ENCODE measurements at regions not wholly inside any gene's neighbourhood (a gene's known extent, or its start where the extent isn't known, plus 50 kb on each side); places are given as distances from the start of the nearest gene placed in this dataset.
"Not testable (repeated sequence)": the region's sequence is repeated elsewhere in the genome, so short reads cannot be mapped to it uniquely, and the experiment has no call there.

DNA sequence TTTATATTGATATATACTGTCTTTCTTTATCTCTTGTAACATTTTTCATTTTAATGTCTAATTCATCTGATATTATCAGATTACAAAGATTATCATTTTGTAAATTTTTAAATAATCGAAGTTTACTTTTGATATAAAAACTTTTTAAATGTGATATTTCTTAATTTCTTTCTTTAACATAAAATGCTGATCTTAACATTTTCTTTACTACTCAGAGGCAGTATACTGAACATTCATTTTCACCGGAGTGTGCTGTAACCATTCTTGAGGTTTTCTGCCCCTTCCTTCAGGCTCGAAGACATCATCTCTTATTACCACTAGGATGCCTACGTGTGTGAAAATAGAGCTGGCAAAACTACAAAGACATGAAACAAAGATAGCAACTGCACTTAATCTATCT lies 186.9 kb downstream of the DIO2 start:
- H3K27me3 Mint-ChIP-seq, result no peaks in the 10 kb centered on the region
- H3K36me3 Mint-ChIP-seq, result no peaks in the 10 kb centered on the region
- H3K4me3 Mint-ChIP-seq, result no peak overlapping the region
- H3K4me1 Mint-ChIP-seq, result no peaks in the 10 kb centered on the region
- no peak for DNase-seq (ENCODE audit: low spot score in 2 of 2)
- peaks cover 10% of the 10 kb centered on the region for H3K9me3 Mint-ChIP-seq
- no peak for ATAC-seq (ENCODE audit: low read depth)
- no peak overlapping the region for H3K27ac Mint-ChIP-seq

DNA sequence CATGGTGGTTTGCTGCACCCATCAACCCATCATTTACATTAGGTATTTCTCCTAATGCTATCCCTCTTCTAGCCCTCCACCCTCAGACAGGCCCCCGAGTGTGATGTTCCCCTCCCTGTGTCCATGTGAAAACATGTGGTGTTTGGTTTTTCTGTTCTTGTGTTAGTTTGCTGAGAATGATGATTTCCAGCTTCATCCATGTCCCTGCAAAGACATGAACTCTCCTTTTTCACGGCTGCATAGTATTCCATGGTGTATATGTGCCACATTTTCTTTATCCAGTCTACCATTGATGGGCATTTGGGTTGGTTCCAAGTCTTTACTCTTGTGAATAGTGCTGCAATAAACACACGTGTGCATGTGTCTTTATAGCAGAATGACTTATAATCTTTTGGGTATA lies 192.8 kb downstream of the DIO2 start:
- not testable (repeated sequence) for H3K4me3 Mint-ChIP-seq, H3K27me3 Mint-ChIP-seq, H3K27ac Mint-ChIP-seq

DNA sequence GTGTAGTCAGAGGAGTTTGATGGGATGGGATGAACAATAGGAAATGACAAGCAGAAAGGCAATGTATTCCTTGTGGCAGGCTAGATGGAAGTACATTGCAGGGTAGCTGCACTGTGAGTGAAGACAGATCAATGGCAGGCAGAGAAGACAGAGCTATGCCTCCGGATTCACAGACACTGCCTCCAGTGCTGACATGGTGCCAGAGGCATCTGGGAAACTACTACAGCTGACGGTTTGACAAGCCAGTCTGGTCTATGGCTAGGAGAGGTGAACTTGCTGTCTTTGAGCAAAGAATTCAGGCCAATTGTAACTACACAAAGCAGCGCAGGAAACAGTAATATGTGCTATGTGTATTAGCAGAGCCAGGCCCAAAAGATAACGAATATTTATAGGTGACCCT lies 193.5 kb downstream of the DIO2 start:
- H3K4me3 Mint-ChIP-seq, result no peak overlapping the region
- no peaks in the 10 kb centered on the region for H3K27me3 Mint-ChIP-seq
- peaks cover 9% of the 10 kb centered on the region for H3K9me3 Mint-ChIP-seq
- ATAC-seq (ENCODE audit: low read depth), result no peak
- H3K27ac Mint-ChIP-seq, result no peak overlapping the region
- DNase-seq (ENCODE audit: low spot score in 2 of 2), result no peak
- no peaks in the 10 kb centered on the region for H3K4me1 Mint-ChIP-seq
- H3K36me3 Mint-ChIP-seq, result no peaks in the 10 kb centered on the region

More for the DNA sequence above, 192.8 kb downstream of the DIO2 start:
- H3K4me1 Mint-ChIP-seq; H3K9me3 Mint-ChIP-seq; ATAC-seq (ENCODE audit: low read depth); H3K36me3 Mint-ChIP-seq; DNase-seq (ENCODE audit: low spot score in 2 of 2): not testable (repeated sequence)

DNA sequence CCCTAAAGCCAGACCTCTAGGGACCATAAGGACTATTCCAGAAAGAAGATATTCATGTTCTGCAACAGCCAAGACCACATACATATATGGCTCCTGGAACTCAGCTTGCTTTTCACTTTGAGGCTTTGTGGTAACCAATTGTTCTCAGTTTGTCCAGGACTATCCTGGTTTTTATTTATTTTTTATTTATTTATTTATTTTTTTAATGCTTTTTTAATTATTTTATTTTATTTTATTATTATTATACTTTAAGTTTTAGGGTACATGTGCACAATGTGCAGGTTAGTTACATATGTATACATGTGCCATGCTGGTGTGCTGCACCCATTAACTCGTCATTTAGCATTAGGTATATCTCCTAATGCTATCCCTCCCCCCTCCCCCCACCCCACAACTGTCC lies 201.1 kb downstream of the DIO2 start:
- H3K4me1 Mint-ChIP-seq; DNase-seq (ENCODE audit: low spot score in 2 of 2); H3K4me3 Mint-ChIP-seq; H3K27ac Mint-ChIP-seq; H3K27me3 Mint-ChIP-seq; ATAC-seq (ENCODE audit: low read depth); H3K36me3 Mint-ChIP-seq; H3K9me3 Mint-ChIP-seq: not testable (repeated sequence)

DNA sequence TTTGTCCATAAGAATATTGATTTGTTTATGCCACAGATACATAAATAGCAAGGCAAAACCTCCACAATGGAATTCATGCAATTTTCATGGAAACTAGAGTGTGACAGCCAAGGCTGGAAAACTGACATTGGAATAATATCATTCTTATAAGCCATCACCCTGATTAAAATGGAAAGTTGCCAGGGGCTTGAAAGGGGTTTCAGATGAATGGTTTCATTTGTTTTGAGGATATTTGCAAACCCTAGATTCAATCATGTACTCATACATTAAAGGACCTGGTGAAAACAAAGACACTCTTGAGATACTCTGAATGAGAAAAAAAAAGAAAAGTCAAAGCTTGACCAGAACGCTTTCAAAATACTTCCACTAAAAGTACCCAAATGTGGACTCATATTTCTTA lies 205.7 kb downstream of the DIO2 start:
- H3K9me3 Mint-ChIP-seq, result peaks cover 3% of the 10 kb centered on the region
- H3K4me1 Mint-ChIP-seq, result no peaks in the 10 kb centered on the region
- no peak overlapping the region for H3K4me3 Mint-ChIP-seq
- DNase-seq (ENCODE audit: low spot score in 2 of 2), result no peak
- H3K27ac Mint-ChIP-seq, result no peak overlapping the region
- H3K27me3 Mint-ChIP-seq, result no peaks in the 10 kb centered on the region
- ATAC-seq (ENCODE audit: low read depth), result no peak
- H3K36me3 Mint-ChIP-seq, result no peaks in the 10 kb centered on the region

DNA sequence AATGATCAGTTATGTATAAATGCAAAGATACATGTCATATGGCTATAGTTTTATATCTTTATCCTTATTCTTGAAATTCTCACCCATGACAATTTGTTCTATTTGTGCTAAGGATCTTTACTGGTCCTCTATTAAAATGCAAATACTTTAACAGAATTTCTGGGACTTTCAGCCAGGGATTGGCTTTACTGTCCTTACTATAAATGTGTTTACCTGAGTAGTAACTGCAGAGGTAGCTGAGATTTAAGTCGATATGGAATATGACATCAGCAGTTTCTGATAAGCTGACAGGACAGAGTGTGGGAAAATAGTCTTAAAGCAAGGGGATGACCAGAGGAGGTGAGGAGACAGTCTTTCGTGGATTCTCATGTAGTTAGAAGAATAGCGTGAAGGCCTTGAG lies 206.4 kb downstream of the DIO2 start:
- DNase-seq (ENCODE audit: low spot score in 2 of 2), result no peak
- no peaks in the 10 kb centered on the region for H3K36me3 Mint-ChIP-seq
- H3K27me3 Mint-ChIP-seq, result no peaks in the 10 kb centered on the region
- H3K27ac Mint-ChIP-seq, result no peak overlapping the region
- no peak overlapping the region for H3K4me3 Mint-ChIP-seq
- no peak for ATAC-seq (ENCODE audit: low read depth)
- no peaks in the 10 kb centered on the region for H3K4me1 Mint-ChIP-seq
- H3K9me3 Mint-ChIP-seq, result peaks cover 5% of the 10 kb centered on the region

DNA sequence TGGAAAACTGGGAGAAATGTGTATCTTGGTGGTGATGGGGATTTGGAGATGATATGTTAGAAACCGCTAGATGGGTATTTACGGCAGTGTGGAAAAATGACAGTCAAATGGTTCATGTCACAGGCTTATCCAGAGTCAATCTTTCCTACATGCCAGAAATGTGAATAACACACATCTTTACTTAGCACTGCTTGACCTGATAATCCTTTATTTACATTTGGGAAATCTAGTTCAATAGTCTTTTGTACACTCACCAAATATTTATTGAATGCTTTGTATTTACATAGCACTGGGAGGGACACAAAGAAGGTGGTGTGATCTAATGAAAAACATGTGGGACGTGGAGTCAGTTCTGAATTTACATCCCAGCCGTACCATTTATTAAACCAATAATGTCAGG lies 208.2 kb downstream of the DIO2 start:
- peaks cover 4% of the 10 kb centered on the region for H3K9me3 Mint-ChIP-seq
- H3K27ac Mint-ChIP-seq, result no peak overlapping the region
- H3K4me1 Mint-ChIP-seq, result no peaks in the 10 kb centered on the region
- no peak overlapping the region for H3K4me3 Mint-ChIP-seq
- H3K27me3 Mint-ChIP-seq, result no peaks in the 10 kb centered on the region
- DNase-seq (ENCODE audit: low spot score in 2 of 2) (no peak), ATAC-seq (ENCODE audit: low read depth) (no peak)
- no peaks in the 10 kb centered on the region for H3K36me3 Mint-ChIP-seq

DNA sequence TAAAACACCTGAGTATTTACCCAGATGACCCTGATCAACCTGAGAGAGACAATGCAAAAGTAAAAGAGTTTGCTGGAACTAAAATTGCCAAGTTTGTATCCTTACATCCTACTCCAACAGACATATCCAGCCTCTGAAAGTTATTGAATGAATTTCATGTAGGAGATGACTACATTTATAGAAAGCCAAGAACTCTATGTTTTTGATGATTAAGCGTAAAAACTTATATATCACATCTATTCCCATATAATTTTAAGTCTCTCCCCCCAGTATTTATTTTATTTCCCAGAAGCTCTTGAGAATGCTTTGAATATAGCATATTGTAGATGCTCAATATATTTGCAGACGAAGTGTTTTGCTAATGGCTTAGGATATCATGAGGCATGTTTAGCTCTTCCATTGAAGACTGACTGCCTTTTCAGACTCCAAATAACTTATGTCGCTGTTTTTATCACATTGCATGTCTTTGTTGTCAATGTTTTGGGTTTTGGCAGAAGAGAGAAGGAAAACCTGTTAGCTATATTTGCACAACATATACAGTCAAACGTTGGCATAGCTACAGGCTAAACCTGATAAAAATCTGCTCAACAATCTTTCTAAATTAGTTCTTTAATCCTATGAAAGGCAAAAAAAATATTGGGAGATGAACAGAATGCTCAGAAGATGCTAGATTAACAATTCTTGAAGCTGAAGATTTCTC lies 213.6 kb downstream of the DIO2 start:
- no peak for ATAC-seq (ENCODE audit: low read depth)
- Mint-ChIP-seq H3K4me3 (no peak overlapping the region), H3K27me3 (no peaks in the 10 kb centered on the region), H3K36me3 (no peaks in the 10 kb centered on the region), H3K9me3 (peaks cover 6% of the 10 kb centered on the region), H3K27ac (no peak overlapping the region), H3K4me1 (no peaks in the 10 kb centered on the region)
- no peak for DNase-seq (ENCODE audit: low spot score in 2 of 2)

DNA sequence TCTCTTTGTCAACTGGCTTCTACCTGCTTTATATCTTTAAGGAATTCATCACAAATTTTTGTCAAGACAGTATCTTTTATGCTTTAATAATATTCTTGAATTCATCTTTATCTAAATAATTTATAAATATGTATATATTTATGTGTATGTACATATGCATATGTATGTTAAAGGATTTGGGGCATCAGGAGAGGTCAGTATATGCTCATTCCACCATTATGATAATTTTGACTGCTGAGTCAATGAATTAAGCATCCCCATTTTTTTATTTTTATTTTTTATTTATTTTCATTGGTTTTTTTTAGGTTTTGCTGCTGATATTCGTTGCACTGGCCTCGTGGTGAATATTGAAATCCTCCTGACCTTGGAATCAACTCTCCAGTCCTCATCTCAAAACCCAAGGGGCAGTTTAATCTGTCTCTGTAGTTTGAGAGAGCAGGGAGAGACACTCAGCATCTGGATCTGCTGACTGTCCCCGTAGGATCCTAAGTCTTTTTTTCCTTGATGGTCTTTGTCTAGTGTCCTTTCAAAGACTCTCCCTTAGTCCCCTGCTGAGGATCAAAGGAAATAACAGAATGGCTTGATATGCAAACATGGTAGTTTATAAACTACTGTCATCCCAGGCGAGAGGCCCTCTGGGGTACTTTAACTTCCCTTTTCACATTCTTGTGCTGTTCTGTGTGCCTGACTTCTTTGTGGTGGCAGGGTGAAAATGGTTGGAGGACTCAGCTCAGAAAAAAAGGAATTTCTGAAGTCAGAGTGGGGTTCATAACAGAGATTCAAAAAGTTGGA lies 218.7 kb downstream of the DIO2 start:
- H3K9me3 Mint-ChIP-seq, result peaks cover 5% of the 10 kb centered on the region
- no peaks in the 10 kb centered on the region for H3K36me3 Mint-ChIP-seq
- ATAC-seq (ENCODE audit: low read depth) (no peak), DNase-seq (ENCODE audit: low spot score in 2 of 2) (no peak)
- H3K27ac Mint-ChIP-seq, result no peak overlapping the region
- no peak overlapping the region for H3K4me3 Mint-ChIP-seq
- no peaks in the 10 kb centered on the region for H3K27me3 Mint-ChIP-seq
- no peaks in the 10 kb centered on the region for H3K4me1 Mint-ChIP-seq

DNA sequence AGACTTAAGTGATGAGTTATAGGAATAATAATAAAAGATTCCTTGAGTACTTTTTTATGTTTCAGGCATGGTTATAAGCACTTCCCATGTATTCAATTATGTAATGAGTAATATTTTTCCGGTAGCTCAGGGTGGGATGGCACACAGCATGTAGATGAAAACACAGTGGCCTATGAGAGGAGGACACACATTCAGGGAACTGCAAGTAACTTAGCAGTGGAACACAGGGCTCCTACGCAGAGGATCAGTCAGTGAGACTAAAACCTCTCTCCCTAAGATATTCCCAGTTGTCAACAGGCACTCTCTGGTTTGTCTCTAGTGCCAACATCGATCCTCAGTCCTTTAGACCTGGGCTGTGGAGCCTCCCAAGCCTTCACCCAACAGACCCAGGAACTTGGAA lies 219.4 kb downstream of the DIO2 start:
- ATAC-seq (ENCODE audit: low read depth) (no peak), DNase-seq (ENCODE audit: low spot score in 2 of 2) (no peak)
- no peaks in the 10 kb centered on the region for H3K36me3 Mint-ChIP-seq
- peaks cover 5% of the 10 kb centered on the region for H3K9me3 Mint-ChIP-seq
- H3K27ac Mint-ChIP-seq, result no peak overlapping the region
- no peaks in the 10 kb centered on the region for H3K4me1 Mint-ChIP-seq
- H3K27me3 Mint-ChIP-seq, result no peaks in the 10 kb centered on the region
- no peak overlapping the region for H3K4me3 Mint-ChIP-seq

DNA sequence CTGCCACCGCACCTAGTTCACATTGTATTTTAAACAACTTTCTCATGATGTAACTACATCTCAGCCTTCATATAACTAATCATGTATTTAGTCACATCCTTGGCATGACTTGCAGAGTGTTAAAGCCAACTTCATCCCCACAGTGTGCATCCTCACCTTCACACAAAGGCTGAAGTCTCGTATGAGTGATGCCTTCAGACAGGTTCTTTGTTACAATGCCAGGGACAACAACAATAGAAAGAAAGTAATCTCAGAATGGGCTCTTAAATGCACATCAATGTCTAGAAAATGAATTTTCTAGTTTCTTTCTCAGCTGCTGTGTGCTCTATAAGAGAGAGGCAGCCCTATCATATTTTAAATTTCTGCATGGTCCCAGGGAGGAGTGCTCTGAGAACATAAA lies 221.3 kb downstream of the DIO2 start:
- H3K4me1 Mint-ChIP-seq, result no peaks in the 10 kb centered on the region
- no peak overlapping the region for H3K4me3 Mint-ChIP-seq
- no peak overlapping the region for H3K27ac Mint-ChIP-seq
- ATAC-seq (ENCODE audit: low read depth) (no peak), DNase-seq (ENCODE audit: low spot score in 2 of 2) (no peak)
- H3K9me3 Mint-ChIP-seq, result peaks cover 5% of the 10 kb centered on the region
- H3K27me3 Mint-ChIP-seq, result no peaks in the 10 kb centered on the region
- no peaks in the 10 kb centered on the region for H3K36me3 Mint-ChIP-seq

DNA sequence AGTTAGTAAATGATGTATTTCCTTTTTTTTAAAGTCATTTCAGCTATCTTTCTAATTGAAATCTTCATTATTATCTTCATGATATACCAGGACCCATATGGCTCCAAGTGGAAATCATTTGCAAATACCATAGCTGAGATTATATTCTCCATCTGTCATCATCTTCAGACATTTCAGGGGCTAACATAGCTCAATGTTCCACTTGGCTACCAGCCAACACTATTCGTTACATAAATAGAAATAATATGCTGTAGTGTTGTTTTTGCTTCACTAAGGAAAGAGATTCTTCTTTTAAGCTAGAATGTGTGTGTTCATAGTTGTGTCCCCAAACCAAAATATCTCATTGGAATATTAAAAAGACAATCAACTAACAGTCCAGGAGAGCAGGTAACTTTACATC lies 225.1 kb downstream of the DIO2 start:
- no peak for DNase-seq (ENCODE audit: low spot score in 2 of 2)
- no peak overlapping the region for H3K27ac Mint-ChIP-seq
- no peaks in the 10 kb centered on the region for H3K4me1 Mint-ChIP-seq
- no peak for ATAC-seq (ENCODE audit: low read depth)
- no peaks in the 10 kb centered on the region for H3K27me3 Mint-ChIP-seq
- peaks cover 3% of the 10 kb centered on the region for H3K9me3 Mint-ChIP-seq
- H3K4me3 Mint-ChIP-seq, result no peak overlapping the region
- H3K36me3 Mint-ChIP-seq, result no peaks in the 10 kb centered on the region

DNA sequence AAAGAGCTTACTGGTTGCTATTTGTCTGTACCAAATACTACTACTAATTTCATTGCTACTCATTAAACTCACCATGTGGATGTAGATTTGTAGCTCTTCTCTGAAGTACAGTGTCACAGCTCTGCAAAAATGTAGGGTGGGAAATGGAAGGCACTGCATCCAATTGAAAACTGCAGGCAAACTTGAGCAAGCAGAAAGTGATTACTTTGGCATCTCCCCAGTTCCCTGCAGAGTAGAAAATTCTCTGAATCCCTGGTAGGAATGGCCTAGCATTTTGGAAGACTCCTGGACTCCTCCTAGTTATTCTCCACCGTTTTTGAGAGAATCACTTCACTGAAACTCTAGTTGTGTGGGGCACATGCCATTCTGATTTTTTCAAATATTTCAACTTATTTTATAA lies 239.1 kb downstream of the DIO2 start:
- ATAC-seq (ENCODE audit: low read depth), result no peak
- H3K27me3 Mint-ChIP-seq, result no peaks in the 10 kb centered on the region

DNA sequence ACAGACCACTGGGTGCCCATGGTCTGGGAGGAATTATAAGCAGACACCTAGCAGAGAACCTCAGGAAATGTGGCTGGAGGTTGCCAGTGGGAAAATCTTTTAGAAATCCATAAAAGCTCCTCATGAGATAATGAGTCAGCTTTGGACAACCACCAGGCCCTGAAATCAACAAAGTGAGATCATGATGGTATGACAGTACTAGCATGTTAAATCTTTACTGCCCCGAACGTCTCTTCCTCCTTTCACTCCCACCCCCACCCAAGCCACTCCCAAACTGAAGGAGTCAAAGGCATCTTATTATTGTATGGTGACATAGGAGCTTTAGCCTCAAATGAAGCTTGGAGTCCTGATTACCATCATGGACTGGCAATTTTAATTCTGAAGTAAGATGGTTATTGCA lies 240.0 kb downstream of the DIO2 start:
- no peak for ATAC-seq (ENCODE audit: low read depth)
- H3K36me3 Mint-ChIP-seq, result no peaks in the 10 kb centered on the region
- H3K4me3 Mint-ChIP-seq, result no peak overlapping the region
- no peak overlapping the region for H3K27ac Mint-ChIP-seq
- no peak for DNase-seq (ENCODE audit: low spot score in 2 of 2)
- H3K27me3 Mint-ChIP-seq, result no peaks in the 10 kb centered on the region
- peaks cover 7% of the 10 kb centered on the region for H3K9me3 Mint-ChIP-seq
- H3K4me1 Mint-ChIP-seq, result no peaks in the 10 kb centered on the region

More for the DNA sequence above, 239.1 kb downstream of the DIO2 start:
- H3K27ac Mint-ChIP-seq, result no peak overlapping the region
- H3K4me3 Mint-ChIP-seq, result no peak overlapping the region
- no peaks in the 10 kb centered on the region for H3K36me3 Mint-ChIP-seq
- DNase-seq (ENCODE audit: low spot score in 2 of 2), result no peak
- H3K9me3 Mint-ChIP-seq, result peaks cover 7% of the 10 kb centered on the region
- no peaks in the 10 kb centered on the region for H3K4me1 Mint-ChIP-seq

DNA sequence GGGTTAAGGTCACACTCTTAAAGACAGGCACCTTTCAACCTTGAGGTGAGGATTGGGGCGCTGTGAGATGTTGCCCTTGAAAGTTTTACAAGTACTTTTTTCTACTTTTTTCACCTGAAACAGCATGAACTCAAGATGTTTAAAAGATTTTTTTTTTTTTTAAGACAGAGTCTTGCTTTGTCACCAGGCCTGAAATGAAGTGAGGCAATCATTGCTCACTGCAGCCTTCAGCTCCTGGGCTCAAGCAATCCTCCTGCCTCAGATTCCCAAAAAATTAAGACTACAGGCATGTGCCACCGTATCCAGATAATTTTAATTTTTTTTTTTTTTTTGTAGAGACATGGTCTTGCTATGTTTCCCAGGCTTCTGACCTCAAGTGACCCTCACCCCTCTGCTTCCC lies 243.9 kb downstream of the DIO2 start:
- Mint-ChIP-seq H3K36me3 (no peaks in the 10 kb centered on the region), H3K9me3 (peaks cover 7% of the 10 kb centered on the region), H3K27ac (no peak overlapping the region), H3K27me3 (no peaks in the 10 kb centered on the region), H3K4me3 (no peak overlapping the region), H3K4me1 (no peaks in the 10 kb centered on the region)
- ATAC-seq (ENCODE audit: low read depth) (no peak), DNase-seq (ENCODE audit: low spot score in 2 of 2) (no peak)
